ENCODE measurements at regions not wholly inside any gene's neighbourhood (a gene's known extent, or its start where the extent isn't known, plus 50 kb on each side); places are given as distances from the start of the nearest gene placed in this dataset.
"Not testable (repeated sequence)": the region's sequence is repeated elsewhere in the genome, so short reads cannot be mapped to it uniquely, and the experiment has no call there.

DNA sequence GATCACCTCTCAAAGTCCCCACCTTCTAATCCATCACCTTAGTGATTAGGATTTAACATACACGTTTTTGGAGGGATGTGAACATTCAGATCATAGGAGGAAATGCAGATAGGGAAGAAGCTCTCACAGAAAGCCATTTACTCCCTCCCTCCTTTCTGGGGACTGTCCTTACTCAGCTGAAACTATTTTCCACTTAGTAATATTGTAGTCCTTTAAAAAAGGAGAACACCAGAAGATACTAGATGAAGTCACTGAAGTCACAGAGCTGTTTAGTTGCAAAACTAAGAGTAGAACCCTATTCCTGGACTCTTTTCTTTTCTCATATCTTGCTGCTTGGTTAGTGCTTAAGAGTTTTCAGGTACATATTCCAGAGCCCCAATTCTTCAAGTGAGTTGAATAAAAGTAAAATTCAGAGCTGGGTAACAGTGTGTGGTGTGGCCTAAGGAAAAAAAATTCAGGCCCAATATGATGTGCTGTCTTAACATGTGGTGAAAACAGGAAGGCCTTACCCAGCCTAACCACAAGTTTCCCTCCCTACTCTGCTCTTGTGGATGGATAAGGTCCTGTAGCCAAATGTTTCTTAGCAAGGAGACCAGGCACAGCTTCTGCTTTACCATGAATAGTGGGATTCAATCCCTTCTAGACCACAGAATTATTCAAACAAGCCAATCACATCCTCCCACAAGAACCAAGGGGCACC is 135.7 kb downstream of the INHBA start:
- Histone ChIP-seq H3K27me3 (ENCODE audit: control insufficient read depth, insufficient read depth, low read length) (no peaks in the 10 kb centered on the region), H3K4me1 (ENCODE audit: control insufficient read depth, insufficient read depth, low read length) (peaks cover 2% of the 10 kb centered on the region; the same call in 1 of the 2 replicates), H3K4me3 (ENCODE audit: low read length) (no peak overlapping the region), H3K36me3 (ENCODE audit: control insufficient read depth, insufficient read depth, low read length) (no peaks in the 10 kb centered on the region), H3K27ac (ENCODE audit: low read length) (no peak overlapping the region), H3K9me3 (ENCODE audit: control insufficient read depth, insufficient read depth, low read length) (no peaks in the 10 kb centered on the region)
- DNase-seq (ENCODE audit: low read depth, low spot score) = no peak
- no CpG with 5 or more reads among the region's 1 CpG for WGBS (ENCODE audit: insufficient coverage, insufficient read length)

DNA sequence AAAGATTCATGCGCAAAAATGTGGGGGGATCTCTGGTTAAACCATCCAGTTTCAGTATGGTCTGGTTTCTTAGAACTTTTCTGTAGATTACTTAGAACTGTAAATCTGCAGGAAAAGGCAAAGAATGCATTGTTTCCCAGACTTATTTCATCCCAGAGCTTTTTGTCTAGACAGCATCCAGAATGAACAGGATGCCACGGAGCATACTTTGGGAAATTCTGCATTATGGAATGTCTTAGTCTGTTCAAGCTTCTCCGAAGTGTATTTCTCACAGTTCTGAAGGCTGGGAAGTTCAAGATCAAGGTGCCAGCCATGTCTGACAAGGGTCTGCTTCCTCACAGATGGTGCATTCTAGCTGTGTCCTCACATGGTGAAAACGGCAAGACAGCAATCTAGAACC is 136.3 kb downstream of the INHBA start:
- no peak overlapping the region for H3K4me3 ChIP-seq (ENCODE audit: low read length)
- no CpG with 5 or more reads among the region's 4 CpGs for WGBS (ENCODE audit: insufficient coverage, insufficient read length)
- no peak overlapping the region for H3K27ac ChIP-seq (ENCODE audit: low read length)
- H3K36me3 ChIP-seq (ENCODE audit: control insufficient read depth, insufficient read depth, low read length) = no peaks in the 10 kb centered on the region
- H3K4me1 ChIP-seq (ENCODE audit: control insufficient read depth, insufficient read depth, low read length) = peaks cover 2% of the 10 kb centered on the region; the same call in 1 of the 2 replicates
- no peaks in the 10 kb centered on the region for H3K27me3 ChIP-seq (ENCODE audit: control insufficient read depth, insufficient read depth, low read length)
- no peaks in the 10 kb centered on the region for H3K9me3 ChIP-seq (ENCODE audit: control insufficient read depth, insufficient read depth, low read length)
- no peak for DNase-seq (ENCODE audit: low read depth, low spot score)

DNA sequence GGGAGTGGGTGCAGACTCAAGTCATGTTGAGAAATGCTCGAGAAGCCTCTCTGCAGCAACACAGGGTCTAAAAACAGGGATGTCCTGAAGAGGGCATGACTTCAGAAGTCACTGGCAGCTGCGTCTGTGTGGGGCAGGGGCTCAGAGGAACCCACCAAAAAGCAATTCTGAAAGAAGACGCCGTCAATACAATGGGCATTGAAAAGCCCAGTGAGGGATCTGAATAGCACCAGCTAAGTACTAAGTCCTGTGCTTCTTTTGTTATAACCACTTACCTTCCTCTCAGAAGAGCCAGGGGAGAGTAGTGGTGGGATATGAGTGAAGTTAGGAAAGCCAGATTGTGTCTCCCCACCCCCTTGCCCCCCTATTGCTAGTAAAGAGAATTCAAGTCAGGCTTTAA is 137.2 kb downstream of the INHBA start:
- Histone ChIP-seq H3K4me3 (ENCODE audit: low read length) (no peak overlapping the region), H3K36me3 (ENCODE audit: control insufficient read depth, insufficient read depth, low read length) (no peaks in the 10 kb centered on the region), H3K4me1 (ENCODE audit: control insufficient read depth, insufficient read depth, low read length) (no peaks in the 10 kb centered on the region), H3K27ac (ENCODE audit: low read length) (no peak overlapping the region), H3K9me3 (ENCODE audit: control insufficient read depth, insufficient read depth, low read length) (no peaks in the 10 kb centered on the region), H3K27me3 (ENCODE audit: control insufficient read depth, insufficient read depth, low read length) (no peaks in the 10 kb centered on the region)
- DNase-seq (ENCODE audit: low read depth, low spot score) = no peak
- WGBS (ENCODE audit: insufficient coverage, insufficient read length) = no CpG with 5 or more reads among the region's 4 CpGs

DNA sequence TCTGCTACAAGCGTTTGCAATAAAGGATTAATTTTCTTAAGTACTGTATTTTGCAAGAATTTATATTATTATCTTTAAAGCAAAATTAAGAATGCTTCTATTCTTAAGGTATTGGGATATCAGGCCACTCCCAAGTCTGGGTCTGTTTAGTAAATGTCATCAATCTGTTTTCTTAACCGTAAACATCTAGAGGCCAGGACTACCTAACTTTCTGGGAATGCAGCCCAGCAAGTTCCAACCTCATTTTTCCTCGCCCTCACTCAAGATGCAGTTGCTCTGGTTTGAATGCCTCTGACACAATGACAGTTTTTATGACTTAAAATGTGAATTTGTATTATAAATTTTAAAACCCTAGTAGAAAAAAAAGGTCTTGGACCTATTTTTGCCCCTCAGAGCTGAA is 143.5 kb downstream of the INHBA start:
- no peak for DNase-seq (ENCODE audit: low read depth, low spot score)
- Histone ChIP-seq H3K9me3 (ENCODE audit: control insufficient read depth, insufficient read depth, low read length) (no peaks in the 10 kb centered on the region), H3K27me3 (ENCODE audit: control insufficient read depth, insufficient read depth, low read length) (no peaks in the 10 kb centered on the region), H3K27ac (ENCODE audit: low read length) (no peak overlapping the region), H3K4me1 (ENCODE audit: control insufficient read depth, insufficient read depth, low read length) (no peaks in the 10 kb centered on the region), H3K36me3 (ENCODE audit: control insufficient read depth, insufficient read depth, low read length) (no peaks in the 10 kb centered on the region), H3K4me3 (ENCODE audit: low read length) (no peak overlapping the region)
- WGBS (ENCODE audit: insufficient coverage, insufficient read length) = no CpG with 5 or more reads among the region's 3 CpGs

DNA sequence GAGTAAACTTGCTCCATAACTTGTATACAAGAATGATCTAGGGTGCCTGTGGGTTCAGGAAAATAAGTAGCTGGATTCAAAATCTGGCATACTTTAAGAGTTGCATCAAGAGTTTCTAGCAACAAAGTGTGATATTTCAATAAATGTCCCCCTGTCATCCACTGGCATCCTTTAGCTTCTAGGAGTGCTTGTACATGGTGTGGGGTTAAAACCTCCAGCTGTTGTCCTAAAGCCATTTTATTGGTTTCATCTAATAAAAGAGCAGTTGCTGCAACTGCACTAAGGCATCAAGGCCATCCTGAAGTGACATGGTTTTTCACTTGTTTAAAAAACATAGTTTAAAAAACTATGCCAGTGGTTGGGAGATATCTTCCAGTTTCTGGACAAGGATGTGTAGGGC is 148.4 kb downstream of the INHBA start:
- Histone ChIP-seq H3K27me3 (ENCODE audit: control insufficient read depth, insufficient read depth, low read length) (no peaks in the 10 kb centered on the region), H3K4me1 (ENCODE audit: control insufficient read depth, insufficient read depth, low read length) (no peaks in the 10 kb centered on the region), H3K27ac (ENCODE audit: low read length) (no peak overlapping the region), H3K36me3 (ENCODE audit: control insufficient read depth, insufficient read depth, low read length) (no peaks in the 10 kb centered on the region), H3K9me3 (ENCODE audit: control insufficient read depth, insufficient read depth, low read length) (no peaks in the 10 kb centered on the region), H3K4me3 (ENCODE audit: low read length) (no peak overlapping the region)
- DNase-seq (ENCODE audit: low read depth, low spot score) = no peak

DNA sequence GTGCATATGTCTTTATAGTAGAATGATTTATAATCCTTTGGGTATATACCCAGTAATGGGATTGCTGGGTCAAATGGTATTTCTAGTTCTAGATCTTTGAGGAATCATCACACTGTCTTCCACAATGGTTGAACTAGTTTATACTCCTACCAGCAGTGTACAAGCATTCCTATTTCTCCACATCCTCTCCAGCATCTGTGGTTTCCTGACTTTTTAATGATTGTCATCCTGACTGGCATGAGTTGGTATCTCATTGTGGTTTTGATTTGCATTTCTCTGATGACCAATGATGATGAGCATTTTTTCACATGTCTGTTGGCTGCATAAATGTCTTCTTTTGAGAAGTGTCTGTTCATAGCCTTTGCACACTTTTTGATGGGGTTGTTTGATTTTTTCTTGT is 152.8 kb downstream of the INHBA start:
- DNase-seq (ENCODE audit: low read depth, low spot score); H3K27me3 ChIP-seq (ENCODE audit: control insufficient read depth, insufficient read depth, low read length); H3K4me1 ChIP-seq (ENCODE audit: control insufficient read depth, insufficient read depth, low read length); H3K27ac ChIP-seq (ENCODE audit: low read length); H3K9me3 ChIP-seq (ENCODE audit: control insufficient read depth, insufficient read depth, low read length); H3K4me3 ChIP-seq (ENCODE audit: low read length); H3K36me3 ChIP-seq (ENCODE audit: control insufficient read depth, insufficient read depth, low read length): not testable (repeated sequence)

DNA sequence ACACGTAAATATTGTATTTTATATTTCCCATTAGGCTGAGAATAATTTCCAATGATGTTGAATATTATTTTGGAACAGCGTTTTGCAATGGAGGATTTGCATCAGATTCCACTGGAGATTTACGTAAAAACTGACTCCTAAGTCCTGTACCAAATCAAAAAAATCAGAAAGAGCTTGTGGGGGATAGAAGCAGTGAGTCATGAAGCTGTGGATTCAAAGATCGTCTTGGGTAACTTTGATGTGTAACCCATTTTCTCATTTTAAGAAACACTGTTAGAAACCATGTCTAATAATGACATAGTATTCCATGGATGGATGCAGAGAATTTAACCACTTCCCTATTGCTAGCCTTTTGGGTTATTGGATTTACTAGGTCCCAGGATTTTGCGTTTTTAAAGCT is 158.6 kb downstream of the INHBA start:
- DNase-seq (ENCODE audit: low read depth, low spot score) = no peak
- no peaks in the 10 kb centered on the region for H3K4me1 ChIP-seq (ENCODE audit: control insufficient read depth, insufficient read depth, low read length)
- H3K27me3 ChIP-seq (ENCODE audit: control insufficient read depth, insufficient read depth, low read length) = no peaks in the 10 kb centered on the region
- H3K27ac ChIP-seq (ENCODE audit: low read length) = no peak overlapping the region
- WGBS (ENCODE audit: insufficient coverage, insufficient read length) = no CpG with 5 or more reads among the region's 5 CpGs
- H3K36me3 ChIP-seq (ENCODE audit: control insufficient read depth, insufficient read depth, low read length) = no peaks in the 10 kb centered on the region
- no peaks in the 10 kb centered on the region for H3K9me3 ChIP-seq (ENCODE audit: control insufficient read depth, insufficient read depth, low read length)
- no peak overlapping the region for H3K4me3 ChIP-seq (ENCODE audit: low read length)

DNA sequence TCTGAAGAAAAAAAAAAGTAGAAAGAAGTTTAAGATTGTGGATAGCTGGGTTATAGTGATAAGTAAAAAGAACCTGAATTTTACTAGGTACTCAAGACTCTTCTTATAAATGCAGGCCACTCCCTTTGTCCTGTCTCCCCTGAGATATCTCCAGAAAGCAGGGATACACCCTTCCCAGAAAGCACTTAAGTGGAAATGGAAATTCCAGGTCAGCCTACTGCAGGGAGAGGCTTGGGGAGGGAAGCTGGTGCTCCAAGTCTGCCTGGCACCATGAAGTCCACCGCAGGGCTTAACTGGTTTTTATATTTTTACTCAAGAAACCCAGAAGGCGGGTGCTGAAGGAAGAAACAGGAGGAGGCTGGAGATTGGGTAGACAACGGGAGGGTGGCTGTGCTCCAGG is 162.3 kb downstream of the INHBA start:
- no CpG with 5 or more reads among the region's 3 CpGs for WGBS (ENCODE audit: insufficient coverage, insufficient read length)
- no peaks in the 10 kb centered on the region for H3K36me3 ChIP-seq (ENCODE audit: control insufficient read depth, insufficient read depth, low read length)
- no peaks in the 10 kb centered on the region for H3K27me3 ChIP-seq (ENCODE audit: control insufficient read depth, insufficient read depth, low read length)
- H3K9me3 ChIP-seq (ENCODE audit: control insufficient read depth, insufficient read depth, low read length) = no peaks in the 10 kb centered on the region
- no peak overlapping the region for H3K4me3 ChIP-seq (ENCODE audit: low read length)
- 0 out of 2 replicates have a peak, but pooled peaks cover 1% of the 10 kb centered on the region for H3K4me1 ChIP-seq (ENCODE audit: control insufficient read depth, insufficient read depth, low read length)
- DNase-seq (ENCODE audit: low read depth, low spot score) = no peak
- no peak overlapping the region for H3K27ac ChIP-seq (ENCODE audit: low read length)

DNA sequence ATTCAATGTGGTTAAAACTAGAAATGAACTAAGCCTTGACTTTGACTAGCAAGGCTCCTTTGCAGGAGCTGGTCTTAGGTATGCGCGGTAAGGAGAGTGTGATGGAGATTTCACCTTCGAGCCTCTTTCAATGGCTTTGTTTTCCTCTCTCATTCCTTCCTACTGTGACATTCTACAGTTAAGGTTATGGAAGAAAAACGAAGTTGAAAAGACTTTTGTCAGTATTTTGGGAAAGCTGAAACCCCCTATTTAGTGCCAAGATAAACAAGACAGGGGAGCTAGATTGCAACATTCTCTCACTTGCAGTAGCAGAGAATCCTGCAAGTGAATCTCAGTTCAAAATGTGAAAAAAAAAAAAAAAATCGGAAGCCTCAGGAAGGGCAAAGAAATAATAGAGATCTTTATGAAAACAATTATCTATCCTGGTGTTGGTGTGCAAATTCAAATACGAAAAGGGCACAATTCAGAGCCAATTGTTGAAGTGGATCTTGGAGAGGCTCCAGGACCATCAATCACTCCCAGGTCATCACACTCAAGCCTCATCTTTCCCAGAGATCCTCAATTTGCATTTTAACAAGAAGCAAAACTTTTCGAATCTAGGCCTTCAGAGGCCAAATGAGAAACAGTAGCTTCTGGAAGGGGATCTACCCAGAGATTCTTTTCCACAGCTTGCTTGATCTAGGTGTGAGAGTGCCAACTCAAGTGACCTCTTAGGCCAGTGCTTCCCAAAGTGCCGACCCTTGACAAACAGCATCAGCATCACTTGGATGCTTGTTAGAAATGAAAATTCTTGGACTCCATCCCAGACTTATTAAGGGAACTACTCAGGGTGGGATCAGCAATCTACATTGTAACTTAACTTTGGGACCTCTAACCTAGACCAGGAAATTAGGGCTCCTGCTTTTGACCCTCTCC is 163.8 kb downstream of the INHBA start:
- Histone ChIP-seq H3K27ac (ENCODE audit: low read length) (no peak overlapping the region), H3K4me3 (ENCODE audit: low read length) (no peak overlapping the region)
- DNase-seq (ENCODE audit: low read depth, low spot score) = peak; percentile 37

DNA sequence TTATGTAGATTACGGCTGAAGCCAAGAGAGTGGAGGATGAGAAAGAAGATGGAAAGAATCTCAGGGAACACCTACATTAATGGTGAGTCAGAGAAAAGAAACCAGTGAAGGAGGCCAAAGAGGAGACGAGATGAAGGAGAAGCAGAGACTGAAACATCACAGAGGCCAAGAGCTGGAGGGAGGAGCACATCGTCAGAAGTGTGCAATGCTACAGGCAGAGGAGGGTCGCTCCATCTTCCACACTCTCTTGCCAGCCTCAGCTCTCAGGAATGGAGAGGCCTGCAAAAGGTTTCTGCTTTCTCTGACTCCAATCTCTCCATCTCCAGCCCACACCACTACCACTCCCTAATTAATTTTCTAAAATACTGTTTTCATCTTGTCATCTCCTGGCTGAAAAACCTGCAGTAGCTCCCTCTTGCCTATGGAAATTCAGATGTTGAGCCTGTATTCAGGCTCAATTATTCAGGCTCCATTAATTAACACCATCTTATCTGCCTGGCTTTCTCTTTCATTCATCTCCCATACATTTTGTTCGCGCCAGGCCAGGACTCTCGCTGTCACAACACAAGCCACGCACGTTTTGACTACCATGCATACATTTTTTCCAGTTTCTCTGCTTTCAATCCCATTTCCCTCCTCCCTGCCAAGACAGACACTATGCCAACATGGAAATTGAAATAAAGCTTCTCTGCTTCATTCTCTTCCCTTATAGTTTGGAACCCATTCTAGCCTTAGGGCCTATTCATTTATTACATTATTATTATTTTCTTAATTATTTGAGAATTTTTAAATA is 165.8 kb downstream of the INHBA start:
- Histone ChIP-seq H3K36me3 (ENCODE audit: control insufficient read depth, insufficient read depth, low read length) (no peaks in the 10 kb centered on the region), H3K27me3 (ENCODE audit: control insufficient read depth, insufficient read depth, low read length) (no peaks in the 10 kb centered on the region), H3K9me3 (ENCODE audit: control insufficient read depth, insufficient read depth, low read length) (no peaks in the 10 kb centered on the region), H3K27ac (ENCODE audit: low read length) (no peak overlapping the region), H3K4me3 (ENCODE audit: low read length) (no peak overlapping the region), H3K4me1 (ENCODE audit: control insufficient read depth, insufficient read depth, low read length) (0 out of 2 replicates have a peak, but pooled peaks cover 1% of the 10 kb centered on the region)
- no peak for DNase-seq (ENCODE audit: low read depth, low spot score)
- WGBS (ENCODE audit: insufficient coverage, insufficient read length) = no CpG with 5 or more reads among the region's 9 CpGs

More for the DNA sequence above, 163.8 kb downstream of the INHBA start:
- H3K9me3 ChIP-seq (ENCODE audit: control insufficient read depth, insufficient read depth, low read length) = no peaks in the 10 kb centered on the region
- 0 out of 2 replicates have a peak, but pooled peaks cover 1% of the 10 kb centered on the region for H3K4me1 ChIP-seq (ENCODE audit: control insufficient read depth, insufficient read depth, low read length)
- WGBS (ENCODE audit: insufficient coverage, insufficient read length) = no CpG with 5 or more reads among the region's 8 CpGs
- H3K36me3 ChIP-seq (ENCODE audit: control insufficient read depth, insufficient read depth, low read length) = no peaks in the 10 kb centered on the region
- H3K27me3 ChIP-seq (ENCODE audit: control insufficient read depth, insufficient read depth, low read length) = no peaks in the 10 kb centered on the region

All from iPS DF 6.9 (cell line).